NCI-H524 treated with DMSO at 0.1 percent for 48 hours (cell line): ENCODE measurements at regions not wholly inside any gene's neighbourhood (a gene's known extent, or its start where the extent isn't known, plus 50 kb on each side); places are given as distances from the start of the nearest gene placed in this dataset.

Experiments used
- DNase-seq: peaks from one replicate; lab custom pipeline; 2025; lab: John Stamatoyannopoulos, UW

GRCh38 chr2:2765176-2765800 lies 434.2 kb upstream of the MYT1L start:
- DNase-seq, result no peak

- no peak for DNase-seq
Observed at GRCh38 chr2:2764739-2765138, 433.7 kb upstream of the MYT1L start.

GRCh38 chr2:2764001-2764355 lies 432.9 kb upstream of the MYT1L start:
- no peak for DNase-seq

GRCh38 chr2:2763351-2764000 lies 432.4 kb upstream of the MYT1L start:
- no peak for DNase-seq

GRCh38 chr2:2762913-2763312 lies 431.8 kb upstream of the MYT1L start:
- DNase-seq, result no peak

- DNase-seq, result no peak
Observed at GRCh38 chr2:2762166-2762908, 431.3 kb upstream of the MYT1L start.

GRCh38 chr2:2758793-2759367 lies 427.8 kb upstream of the MYT1L start:
- DNase-seq, result no peak

- DNase-seq, result no peak
Observed at GRCh38 chr2:2757764-2758163, 426.7 kb upstream of the MYT1L start.

- DNase-seq, result no peak
Observed at GRCh38 chr2:2756886-2757285, 425.8 kb upstream of the MYT1L start.

- DNase-seq, result no peak
Observed at GRCh38 chr2:2755990-2756389, 424.9 kb upstream of the MYT1L start.

GRCh38 chr2:2754940-2755339 lies 423.9 kb upstream of the MYT1L start:
- no peak for DNase-seq

GRCh38 chr2:2751715-2752315 lies 420.7 kb upstream of the MYT1L start:
- DNase-seq, result no peak

- no peak for DNase-seq
Observed at GRCh38 chr2:2750867-2751714, 420.0 kb upstream of the MYT1L start.

GRCh38 chr2:2749206-2749598 lies 418.1 kb upstream of the MYT1L start:
- DNase-seq, result no peak

- DNase-seq, result no peak
Observed at GRCh38 chr2:2748399-2749205, 417.5 kb upstream of the MYT1L start.

- DNase-seq, result no peak
Observed at GRCh38 chr2:2747797-2748301, 416.8 kb upstream of the MYT1L start.

- no peak for DNase-seq
Observed at GRCh38 chr2:2746731-2747130, 415.7 kb upstream of the MYT1L start.

GRCh38 chr2:2744958-2745715 lies 414.1 kb upstream of the MYT1L start:
- DNase-seq, result no peak

GRCh38 chr2:2744107-2744506 lies 413.0 kb upstream of the MYT1L start:
- DNase-seq, result no peak

- DNase-seq, result no peak
Observed at GRCh38 chr2:2743164-2743571, 412.1 kb upstream of the MYT1L start.
